Inflammatory macrophage treated with lipopolysaccharide for 1 hour (primary cell): ENCODE measurements at regions not wholly inside any gene's neighbourhood (a gene's known extent, or its start where the extent isn't known, plus 50 kb on each side); places are given as distances from the start of the nearest gene placed in this dataset.

Source experiments
- DNase-seq, 2 donors: peaks; one replicate each; pipeline ENCODE4 v3.0.0-alpha.2; 2020 to 2022

DNA sequence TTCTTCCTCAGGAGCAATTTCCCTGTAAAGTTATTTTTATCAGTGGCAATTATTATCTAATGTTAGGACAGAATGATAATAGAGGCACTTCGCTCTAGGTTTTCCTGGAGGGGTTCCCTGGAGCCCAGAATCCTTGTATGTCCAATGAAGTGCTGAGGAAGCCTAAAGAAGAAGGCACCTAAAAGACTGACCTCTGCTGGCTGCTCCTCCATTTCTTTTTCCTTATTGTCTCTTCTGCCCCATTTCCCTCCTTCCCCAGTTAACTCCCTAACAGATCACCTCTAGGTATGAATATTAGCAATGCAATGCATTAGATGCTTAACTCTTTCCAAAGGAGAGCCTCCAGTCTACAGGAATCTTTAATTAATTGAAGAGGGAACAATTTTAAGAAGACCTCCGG, 985.4 kb downstream of the DIAPH3 start:
- no peak for DNase-seq

DNA sequence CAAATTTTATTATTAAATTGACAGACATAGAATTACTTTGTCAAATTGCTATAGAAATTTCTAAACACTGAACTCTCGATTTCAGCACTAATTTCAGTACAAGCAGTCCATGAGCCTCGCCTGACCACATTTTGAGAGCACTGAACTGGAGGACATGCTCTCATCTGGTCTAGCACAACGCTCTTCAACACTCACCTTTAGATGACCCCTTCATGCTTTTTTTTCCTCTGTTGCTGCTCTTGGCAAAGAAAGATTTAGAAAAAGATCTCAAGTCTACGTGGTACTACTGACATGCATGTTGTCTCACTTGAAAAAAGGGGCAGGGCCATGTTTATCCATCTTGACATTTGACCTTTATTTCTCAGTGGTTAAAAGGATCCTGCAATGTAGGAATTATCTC, 981.5 kb downstream of the DIAPH3 start:
- no peak for DNase-seq

DNA sequence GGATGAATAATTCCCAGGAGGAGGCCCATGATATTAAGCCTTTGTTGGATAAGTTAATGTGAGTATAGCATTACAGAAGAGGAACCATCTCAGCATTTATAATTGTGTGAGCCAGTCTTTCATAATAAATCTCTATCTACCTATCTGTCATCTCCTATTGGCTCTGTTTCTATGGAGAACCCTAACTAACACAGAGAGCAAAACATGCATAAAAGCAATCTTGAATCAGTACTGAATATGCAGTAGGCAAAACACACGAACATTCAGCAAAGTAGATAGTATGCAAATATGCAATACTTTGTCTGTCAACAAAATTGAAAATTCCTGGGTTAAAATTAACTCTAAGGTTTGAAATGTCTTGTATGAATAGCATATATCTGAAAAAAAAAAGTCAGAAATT, 966.3 kb downstream of the DIAPH3 start:
- DNase-seq, result no peak

DNA sequence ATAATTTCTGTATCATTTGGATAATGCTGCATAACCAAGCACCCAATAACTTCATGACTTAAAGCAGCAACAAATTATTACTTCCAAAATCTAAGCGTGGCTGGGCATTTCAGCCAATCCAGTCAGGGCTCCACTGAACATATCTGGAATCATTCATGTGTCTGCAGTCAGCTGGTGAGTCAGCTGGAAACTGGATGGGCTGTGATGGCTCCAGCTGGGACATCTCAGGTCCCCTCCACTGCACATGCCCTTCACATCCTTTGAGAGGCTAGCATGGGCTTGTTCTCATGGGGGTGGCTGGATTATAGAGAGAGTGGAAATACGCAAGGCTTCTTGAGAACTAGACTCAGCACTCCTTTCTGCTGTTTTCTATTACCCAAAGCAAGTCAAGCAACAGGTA, 961.9 kb downstream of the DIAPH3 start:
- DNase-seq, result no peak

DNA sequence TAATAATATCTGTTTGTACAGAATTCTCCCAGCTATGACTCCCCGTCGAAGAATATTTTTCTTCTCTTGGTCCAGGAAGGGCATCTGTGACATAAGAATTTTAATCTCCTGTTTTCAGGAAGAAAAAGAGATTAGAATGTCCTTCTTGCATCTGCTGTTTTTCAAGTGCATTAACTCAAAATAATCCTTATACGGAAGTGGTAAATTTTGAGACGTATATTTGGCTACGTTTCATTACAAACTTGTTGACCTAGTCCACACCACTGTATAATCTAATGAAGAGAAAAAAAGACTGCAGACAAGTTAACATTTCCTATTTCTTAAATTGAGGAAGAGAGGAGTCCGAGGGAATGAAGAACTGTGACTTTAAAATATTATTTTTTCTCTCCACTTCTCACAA, 959.9 kb downstream of the DIAPH3 start:
- no peak for DNase-seq

DNA sequence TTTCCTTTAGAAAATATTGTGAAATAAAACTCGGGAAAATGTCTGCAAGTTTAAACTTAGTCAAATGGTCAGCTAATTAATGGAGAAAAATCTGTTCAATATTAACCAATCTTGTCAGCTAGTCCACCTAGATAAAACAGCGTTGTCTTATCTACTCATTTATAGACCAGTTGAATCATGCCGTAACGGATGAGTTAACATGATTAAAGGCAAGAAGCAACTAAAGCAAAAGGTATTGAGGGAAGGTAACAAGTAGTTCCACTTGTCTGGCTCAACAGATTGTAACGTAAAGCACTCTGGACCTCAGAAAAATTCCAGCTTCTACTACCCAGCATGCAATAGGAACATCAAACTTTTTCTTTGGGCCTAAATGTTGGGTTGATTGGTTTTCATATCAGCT, 958.2 kb downstream of the DIAPH3 start:
- no peak for DNase-seq

DNA sequence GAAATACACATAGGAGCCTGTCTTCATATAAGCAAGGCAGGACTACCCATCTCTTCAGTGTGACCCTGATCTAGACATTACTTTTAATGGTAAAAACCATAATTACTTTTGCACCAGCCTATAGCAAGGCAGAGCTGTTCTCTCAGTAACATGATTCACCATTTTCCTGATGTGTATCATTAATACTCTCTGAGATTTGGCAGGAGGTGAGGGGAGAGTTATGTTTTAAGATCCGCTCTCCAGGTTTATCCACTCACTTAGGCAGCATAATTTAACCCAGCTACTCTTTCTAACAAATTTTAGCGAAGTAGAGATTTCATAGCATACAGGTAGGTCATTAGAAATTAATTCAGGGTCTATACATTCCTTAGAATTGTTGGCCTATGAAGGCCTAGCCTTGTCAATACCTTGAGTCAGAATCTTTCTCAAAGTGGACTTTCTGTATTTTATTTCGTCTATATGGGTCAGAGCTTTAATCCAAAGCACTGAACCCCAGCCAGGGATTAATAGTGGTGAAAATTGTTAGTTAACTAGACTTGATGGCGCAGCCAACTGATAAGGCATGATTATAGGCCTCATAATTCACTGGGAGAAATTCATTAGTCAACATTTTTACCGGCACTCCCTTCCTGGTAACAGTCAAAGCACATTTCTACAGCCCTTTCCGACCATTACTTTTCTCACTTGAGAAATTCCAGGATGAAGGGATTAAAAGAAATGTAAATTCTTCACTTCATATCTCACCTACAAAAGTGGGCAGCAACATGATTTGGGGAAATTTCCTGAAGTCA, 955.1 kb downstream of the DIAPH3 start:
- no peak for DNase-seq

DNA sequence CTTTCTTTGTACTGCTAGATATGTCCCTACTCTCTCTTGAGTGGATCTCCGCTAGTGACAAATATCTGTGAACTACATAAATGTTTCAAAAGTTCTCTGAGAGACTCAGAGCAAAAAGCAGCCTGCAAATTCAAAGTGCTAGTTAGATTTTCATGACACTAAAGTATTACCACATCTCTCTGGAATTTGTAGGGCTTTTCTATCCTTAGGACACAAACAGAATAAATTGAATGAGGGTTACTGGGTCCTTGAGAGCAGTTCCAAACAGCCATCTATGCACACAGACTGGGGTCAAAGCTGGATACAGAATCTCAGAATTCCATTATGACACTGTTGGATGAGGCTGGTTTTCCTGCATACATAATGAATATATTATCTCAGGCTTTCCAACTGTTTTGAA, 953.2 kb downstream of the DIAPH3 start:
- no peak for DNase-seq

DNA sequence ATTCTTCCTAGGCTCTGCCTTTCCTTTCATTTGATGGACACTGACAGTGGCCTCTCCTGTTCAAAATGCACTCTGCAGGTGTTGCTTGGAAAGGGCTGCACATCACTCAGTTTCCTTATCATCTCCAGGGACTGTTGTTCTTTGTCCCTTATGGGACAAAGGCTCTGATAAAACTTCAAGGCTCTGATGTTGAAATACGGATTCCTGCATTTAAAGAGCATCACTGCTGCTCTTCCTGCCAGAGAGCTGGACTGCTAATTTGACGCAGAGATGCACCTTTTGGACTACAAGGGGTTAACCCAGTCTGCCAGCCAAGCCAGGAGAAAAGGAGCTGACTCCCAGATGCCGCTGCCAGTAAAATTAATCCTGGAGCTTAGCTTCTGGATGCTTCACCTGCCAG, 952.1 kb downstream of the DIAPH3 start:
- DNase-seq, result no peak

DNA sequence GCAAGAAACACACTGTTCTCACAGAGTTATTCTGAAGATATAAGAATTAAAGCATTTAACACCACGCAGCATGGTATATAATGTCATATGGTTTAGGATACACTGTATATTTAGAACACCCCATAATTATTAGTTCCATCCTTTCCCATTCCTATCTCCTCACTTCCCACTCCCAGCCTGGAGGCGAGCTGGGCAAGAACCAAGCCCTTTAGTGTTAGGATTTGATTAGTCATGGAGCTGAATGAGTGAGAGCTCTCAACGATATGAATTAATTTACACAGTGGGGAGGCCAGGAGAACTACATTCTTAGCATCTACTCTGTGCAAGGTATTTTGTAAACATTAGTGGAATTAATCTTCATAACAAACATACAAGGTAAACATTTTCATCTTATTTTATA, 934.3 kb downstream of the DIAPH3 start:
- no peak for DNase-seq

DNA sequence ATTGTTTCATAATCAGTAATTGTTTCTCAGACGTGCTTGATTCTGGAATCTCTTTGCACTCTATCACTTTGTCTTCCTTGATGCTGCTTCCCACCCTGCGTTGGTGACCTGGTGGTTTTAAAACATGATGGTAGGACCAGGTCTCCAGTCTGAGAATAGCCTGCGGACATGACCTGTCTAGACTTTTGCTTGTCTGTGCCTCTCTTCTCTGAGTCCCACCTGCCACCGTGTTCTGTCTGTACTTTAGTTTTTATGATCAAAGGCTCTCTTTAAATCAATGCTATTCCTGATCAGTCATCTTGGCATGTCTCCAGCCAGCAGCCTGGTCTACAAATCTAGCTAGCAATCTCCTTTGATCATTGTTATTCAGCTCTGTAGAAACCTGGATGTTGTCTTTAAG, 933.9 kb downstream of the DIAPH3 start:
- DNase-seq, result no peak

DNA sequence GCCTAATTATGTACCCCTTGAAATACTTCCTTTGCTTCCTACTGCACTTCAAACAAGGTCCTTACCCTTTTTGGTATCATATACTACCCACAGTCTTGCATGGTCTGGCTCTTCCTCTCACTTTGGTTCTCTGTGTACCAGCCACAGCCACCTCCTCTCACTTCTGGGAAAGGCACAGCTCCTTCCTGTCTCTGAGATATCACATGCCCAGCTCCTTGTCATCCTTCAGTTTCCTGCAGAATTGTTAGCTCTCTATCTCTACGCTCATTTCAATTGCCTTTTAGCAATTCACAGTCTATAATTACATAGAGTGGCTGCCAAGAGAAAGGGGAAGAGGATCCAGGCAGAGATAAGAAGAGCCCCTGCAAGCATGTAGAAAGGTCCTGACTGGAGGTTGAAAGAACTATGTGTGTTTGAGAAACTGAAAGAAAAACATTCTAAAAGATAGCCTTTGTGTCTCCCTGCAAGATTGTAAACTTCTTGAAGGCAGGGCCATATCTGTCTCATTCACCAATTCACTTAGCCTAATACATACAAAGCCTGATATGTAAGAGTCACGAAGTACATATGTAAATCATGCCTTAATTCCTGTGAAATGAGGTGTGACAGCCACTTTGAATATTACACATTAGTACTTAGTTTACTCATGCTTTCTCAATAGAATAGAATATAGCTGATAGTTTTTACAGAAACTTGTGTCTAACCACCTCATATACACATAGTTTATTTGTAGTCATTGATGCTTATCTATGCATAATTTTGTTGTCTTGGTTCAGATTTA, 933.1 kb downstream of the DIAPH3 start:
- no peak for DNase-seq

DNA sequence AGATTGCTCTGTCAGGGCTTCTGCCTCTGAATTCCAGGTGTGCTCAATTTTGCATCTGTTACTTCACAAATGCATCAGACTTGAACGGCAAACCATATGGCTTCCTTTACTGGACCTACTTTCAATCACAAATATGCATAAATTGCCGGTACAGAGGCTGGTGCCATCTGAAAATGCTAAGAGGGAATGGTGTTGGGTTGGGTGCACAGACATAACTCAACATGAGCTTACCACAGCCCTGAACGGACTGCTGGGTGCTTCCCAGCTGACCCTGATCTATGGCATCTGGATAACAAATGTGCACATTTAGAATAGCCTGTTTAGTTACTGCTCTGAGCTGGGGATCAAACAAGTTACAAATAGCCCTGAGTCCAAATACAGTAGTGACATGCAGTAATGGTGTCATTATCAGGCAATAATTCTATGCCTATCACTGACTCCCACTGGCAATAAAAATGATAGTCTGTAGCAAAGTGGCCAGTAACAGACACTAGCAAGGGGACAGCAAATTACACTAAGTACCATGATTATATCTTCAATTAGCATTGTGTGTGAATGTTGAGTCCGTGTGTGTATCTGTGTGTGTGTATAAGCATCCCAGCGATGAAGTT, 927.3 kb downstream of the DIAPH3 start:
- DNase-seq, result no peak

DNA sequence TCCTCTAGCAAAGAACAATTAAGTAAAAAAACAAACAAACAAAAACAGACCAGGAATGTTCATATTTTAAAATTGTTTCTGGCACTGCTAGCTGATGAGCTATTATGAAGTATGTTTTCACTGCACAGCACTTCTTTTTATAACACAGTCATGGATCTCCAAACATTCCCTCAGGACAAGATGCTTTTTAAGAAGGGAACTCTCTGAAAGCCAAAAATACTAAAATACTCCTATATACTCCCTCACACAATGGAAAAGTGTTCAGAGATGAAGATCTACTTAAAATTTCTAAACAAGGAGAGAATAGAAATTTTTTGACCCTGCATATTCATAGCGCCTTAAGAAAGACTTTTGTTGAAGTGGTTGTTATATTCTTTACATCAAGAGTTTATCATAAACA, 926.8 kb downstream of the DIAPH3 start:
- DNase-seq, result no peak

DNA sequence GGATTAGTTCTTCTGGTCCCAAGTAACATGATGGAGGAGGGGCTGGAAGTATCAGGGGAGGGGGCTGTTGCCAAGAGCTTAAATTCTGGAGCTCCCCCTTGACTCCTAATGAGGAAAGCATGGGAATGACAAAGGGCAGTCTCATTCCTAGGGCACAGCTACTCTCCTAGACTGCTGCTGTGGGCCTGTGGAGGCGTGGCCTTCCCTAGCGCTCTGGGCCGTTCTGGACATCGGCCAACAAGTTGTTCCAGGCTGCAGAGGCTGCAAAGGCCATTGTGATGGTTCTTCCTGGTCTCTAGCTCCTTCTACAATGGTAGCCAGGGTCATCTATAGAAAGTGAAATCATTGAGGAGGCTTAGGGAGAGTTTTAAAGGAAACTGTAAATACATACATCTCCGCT, 916.6 kb downstream of the DIAPH3 start:
- DNase-seq, result no peak

DNA sequence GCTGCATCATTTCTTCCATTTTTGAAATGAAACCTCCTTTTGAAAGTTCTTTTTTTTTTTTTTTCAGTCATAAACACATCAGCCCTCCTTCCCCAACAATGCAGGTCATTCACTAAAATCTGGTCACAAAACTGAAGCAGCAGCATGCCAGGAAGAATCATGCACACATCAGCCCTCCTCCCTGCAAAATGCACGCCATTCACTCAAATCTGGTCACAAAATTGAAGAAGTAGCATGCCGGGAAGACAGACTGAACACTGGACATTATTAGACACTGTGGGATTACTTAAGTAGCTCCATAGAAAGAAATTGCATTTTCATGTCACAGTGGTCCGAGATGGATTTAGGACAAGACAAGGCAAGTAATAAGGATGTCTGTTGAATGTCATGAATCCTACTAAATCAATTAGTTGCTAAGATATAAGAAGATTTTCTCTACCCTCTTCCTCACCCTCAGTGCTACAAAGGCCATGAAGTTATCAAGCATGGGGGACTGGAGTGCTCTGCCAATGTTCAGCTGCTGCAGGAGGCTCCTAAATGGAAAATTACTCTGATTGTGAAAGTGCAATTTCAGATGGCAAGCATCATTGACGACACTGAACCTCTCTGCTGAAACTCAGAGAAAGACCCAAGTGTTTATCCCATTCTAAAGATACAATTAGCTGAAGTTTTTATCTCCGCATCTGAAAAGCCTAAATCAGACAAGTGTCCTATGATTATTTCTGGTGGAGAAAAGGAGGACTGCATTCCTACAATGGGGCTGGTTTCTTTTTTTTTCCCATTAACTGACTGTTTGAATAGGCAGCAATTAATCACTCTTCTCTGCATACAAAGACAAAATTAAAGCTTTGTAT, 913.2 kb downstream of the DIAPH3 start:
- DNase-seq, result no peak

DNA sequence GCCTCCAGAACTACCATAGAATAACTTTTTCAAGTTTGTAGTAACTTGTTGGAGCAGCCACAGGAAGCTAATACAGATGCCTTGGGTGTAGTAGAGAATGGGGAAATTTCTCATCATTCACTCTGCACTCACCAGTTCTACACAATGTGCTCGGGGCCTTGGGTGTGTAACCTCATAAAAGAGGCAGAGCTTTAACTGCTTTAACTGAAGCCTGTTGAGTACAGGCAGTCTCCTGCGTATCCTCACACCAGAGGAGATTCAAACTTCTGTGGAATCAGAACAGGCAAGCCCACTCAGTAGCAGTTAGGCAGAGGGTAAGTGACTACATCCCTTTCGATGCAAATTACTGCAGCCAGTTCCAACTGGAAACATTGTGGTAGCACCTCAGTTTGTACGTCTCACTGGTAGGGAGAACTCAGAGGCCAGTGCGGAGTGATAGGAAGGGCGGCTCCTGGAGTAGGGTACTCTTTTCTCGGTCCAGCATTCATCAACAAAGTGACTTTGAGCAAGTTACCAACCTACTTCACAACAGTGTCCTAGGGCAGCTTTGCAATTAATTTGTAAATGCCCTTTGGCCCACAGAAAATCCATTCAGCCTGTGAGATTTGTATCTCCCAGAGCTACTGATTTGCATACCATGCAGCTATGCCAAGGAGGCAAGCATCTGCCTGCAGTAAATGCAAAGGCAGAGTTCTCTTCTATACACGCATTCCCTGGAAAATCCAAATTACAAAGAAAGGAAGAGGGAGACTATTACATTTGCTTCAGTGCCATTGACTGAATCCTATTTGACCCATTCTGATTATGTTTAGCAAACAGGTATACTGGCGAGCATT, 904.3 kb downstream of the DIAPH3 start:
- no peak for DNase-seq

DNA sequence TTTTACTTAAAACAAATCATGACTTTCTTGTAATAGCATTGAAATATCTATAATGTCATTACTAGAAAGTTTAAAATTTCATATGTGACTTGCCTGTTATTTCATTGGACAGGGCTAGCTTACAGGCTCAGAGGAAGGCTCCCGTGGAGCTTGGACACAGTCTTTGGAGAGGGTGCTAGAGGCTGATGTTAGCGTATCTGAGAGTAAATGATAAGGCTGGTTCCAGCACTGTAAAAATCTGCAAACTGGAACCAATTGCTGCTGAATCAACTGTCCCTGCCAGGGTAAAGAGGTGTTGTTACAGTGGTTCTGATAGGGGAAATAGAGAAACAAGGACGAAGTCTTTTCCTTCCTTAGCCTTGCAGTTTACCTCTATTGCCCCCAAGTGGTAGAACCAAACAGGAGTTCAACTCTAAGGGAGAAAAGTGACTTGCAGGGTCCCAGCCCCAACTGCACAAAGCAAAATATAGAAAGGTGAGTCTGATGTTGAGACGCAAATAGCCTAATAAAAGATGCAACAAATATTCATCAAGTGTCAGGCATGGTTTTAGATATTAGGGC, 901.7 kb downstream of the DIAPH3 start:
- DNase-seq, result no peak

DNA sequence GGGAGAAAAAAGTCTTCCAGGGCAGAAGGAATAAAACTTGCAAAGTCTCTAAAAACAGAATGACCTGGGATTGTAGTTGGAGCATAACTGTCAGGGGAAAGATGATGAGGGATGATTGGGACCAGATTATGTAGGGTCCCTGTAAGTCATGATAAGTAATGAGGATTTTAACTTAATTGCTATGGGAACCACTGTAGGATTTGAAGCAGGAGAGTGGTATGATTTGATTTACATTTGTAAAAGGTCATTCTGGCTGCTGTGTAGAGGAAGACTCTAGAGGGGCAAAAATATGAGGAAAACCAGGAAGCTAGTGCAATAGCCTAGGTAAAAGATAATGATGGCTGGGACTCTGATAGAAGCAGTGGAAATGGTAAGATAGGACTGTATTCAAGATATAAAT, 900.2 kb downstream of the DIAPH3 start:
- DNase-seq, result no peak

DNA sequence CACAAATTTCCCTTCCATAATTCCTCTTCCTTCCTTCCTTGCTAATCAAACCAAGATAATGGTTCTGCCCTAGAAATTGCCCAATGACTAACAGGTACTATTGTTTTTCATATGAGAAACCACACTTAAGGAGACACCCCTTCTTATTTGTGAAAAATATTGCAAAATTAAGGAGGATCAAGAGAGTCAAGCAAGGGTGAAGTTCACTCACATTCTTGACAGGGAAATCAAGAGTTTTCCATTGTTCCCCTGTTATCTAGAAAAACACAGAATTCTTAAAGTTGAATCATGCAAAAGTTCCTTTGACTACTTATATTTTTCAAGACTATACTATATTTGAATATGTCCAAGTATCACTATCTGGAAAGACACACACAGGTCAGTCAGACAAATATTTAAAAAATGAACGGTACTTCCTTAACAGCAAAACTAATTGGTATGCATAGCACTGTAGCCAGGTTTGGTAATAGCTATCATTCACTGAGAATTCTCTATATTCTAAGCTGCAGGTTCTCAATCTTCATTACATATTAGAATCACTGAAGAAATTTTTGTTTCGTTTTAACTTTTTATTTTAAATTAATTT, 897.2 kb downstream of the DIAPH3 start:
- no peak for DNase-seq

DNA sequence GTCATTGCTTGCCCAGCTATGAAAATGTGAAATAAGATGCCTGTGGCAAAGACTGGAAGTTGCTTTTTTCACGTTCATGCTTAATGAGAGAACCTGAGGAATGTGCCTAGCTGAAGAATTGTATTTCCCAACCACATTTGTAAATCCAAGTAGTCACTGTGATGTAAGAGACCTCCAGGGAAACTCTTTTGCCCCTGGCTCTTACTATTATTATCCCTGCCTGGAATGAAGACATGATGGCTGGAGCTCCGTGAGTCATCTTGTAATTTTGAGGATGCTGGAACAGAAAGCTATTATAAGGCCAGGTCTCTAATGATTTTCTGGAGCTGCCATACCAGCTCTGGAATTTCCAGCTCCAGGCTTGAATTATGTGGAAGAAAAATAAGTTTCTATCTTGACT, 894.3 kb downstream of the DIAPH3 start:
- no peak for DNase-seq

DNA sequence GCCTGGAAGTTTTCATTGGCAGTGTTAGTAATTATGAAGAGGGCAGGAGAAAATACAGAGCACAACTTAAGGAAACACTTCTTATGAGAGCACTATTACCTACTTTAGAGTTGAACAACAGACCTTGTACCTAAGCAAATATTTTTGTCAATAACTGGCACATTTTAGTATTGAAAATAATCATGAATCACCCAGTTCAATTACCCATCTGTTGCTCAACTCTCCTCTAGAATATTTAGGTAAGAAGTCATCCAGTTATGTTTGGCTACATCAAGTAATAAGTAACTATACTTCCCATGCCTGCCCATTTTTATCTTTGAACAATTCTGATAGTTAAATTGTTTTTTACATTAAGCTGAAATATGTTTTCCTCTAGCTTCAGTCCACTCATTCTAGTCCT, 893.4 kb downstream of the DIAPH3 start:
- DNase-seq, result no peak
